IPS-18c (cell line): ENCODE measurements at regions not wholly inside any gene's neighbourhood (a gene's known extent, or its start where the extent isn't known, plus 50 kb on each side); places are given as distances from the start of the nearest gene placed in this dataset.

Experiments
- H3K4me3 ChIP-seq: 2 replicates; pipeline ENCODE4 v1.7.0; 2013; ENCODE audit warnings: low read depth, mild to moderate bottlenecking, low read length, moderate library complexity; ENCODE audit not compliant: insufficient read depth
- H3K9me3 ChIP-seq: one replicate; pipeline ENCODE4 v1.6.1; 2013; ENCODE audit warnings: mild to moderate bottlenecking, low read length, moderate library complexity; ENCODE audit not compliant: control insufficient read depth, insufficient read depth

DNA sequence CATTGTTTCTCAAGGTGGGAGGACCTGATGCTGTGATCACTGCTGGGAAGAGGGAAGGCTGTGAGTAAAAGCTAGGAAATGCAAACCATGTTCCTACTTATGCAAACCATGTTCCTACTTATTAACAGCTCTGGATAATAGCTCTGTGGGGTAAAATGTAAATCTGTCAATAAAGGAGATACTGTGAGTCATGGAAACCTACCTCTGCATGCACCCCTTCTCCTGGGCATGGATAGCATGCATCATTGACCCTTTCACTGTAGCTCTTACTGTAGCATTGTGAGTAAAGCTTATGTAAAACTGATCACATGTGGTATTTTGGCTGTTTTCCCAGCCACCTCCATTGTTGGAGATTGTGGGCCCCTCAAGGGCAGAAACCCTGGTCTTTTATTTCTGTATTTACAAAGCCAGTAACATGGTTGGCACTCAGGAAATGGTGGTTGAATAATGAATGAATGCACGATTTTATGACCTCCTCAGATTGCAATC, 253.7 kb downstream of the GRIN2B start:
- no peak overlapping the region for H3K4me3 ChIP-seq

DNA sequence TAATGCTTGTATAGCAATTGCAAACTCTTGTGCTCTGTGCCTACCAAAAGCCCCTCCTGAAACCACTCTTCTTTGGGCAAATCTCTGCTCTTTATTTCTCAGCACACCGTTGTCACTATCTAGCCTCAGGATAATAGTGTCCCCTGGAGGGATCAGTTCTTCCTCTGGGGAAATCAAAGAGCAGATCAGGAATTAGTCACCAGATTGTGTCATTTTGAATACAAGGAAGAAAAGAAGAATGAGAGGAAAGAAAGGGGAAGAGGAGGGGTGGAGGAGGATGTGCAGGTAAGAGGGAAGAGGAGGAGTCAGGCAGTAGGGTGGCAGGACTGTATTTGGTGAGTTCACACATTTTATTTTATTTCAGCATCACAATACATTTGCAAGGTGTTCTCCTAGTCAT, 256.4 kb downstream of the GRIN2B start:
- H3K9me3 ChIP-seq: no peaks in the 10 kb centered on the region
- H3K4me3 ChIP-seq: no peak overlapping the region

More for the DNA sequence above, 253.7 kb downstream of the GRIN2B start:
- no peaks in the 10 kb centered on the region for H3K9me3 ChIP-seq

DNA sequence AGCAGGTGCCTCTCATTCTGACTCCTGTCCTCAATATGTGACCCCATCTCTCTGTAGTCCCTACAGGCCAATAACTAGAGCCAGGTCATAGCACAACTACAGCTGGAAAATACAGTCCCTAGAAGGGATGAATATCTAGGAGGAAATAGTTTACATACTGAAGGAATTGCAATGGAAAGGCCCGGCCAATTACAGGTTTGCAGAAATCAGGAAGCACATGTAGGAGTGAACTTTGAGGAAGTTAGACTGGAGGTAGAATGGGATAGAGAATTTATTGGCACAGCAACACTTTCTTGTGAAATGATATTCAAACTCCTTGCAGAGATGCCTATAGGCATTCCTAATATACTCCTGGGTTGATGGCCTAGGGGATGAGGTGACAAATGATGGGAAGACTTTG, 257.3 kb downstream of the GRIN2B start:
- Histone ChIP-seq H3K9me3 (no peaks in the 10 kb centered on the region), H3K4me3 (no peak overlapping the region)

GRCh38 chr12:13719986-13720385, 261.4 kb downstream of the GRIN2B start:
- no peak overlapping the region for H3K4me3 ChIP-seq
- no peaks in the 10 kb centered on the region for H3K9me3 ChIP-seq

DNA sequence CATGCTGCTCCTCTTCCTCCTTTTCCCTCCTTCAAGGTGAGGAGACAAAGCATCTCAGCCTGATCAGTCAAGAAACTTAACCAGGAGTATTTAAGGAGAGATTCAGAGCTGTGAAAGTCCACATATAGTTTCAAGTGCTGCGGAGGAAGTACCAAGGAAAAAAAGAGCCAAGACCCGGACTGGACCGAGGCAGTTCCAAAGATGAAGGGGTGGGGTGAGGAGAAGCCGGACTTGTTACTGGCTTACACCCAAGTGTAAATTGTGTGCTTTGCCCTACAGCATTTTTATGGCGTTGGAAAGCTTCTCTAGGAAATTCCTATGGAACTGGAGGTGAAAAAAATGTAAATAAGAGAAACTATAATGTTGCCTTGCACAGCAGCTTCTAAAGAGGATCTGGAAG, 263.1 kb downstream of the GRIN2B start:
- no peaks in the 10 kb centered on the region for H3K9me3 ChIP-seq
- no peak overlapping the region for H3K4me3 ChIP-seq

DNA sequence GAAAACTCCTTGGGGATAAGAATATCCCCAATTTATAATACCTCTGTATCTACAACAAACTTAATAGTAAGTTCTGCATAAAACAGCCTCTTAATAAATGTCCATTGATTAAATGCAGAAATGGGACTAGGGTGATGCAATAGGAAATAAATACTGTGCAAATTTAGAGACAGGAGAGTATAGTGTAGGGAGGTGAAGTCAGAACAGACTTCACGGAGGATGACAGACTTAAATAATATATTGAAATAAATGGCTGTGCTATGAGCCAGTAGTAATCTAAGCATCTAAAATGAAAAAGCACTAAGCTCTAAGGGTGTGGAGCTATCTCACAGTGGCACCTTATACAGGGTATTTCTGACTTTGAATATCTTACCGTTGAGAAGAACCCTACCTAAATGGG, 265.3 kb downstream of the GRIN2B start:
- H3K4me3 ChIP-seq: no peak overlapping the region
- no peaks in the 10 kb centered on the region for H3K9me3 ChIP-seq

GRCh38 chr12:13713556-13714410, 267.6 kb downstream of the GRIN2B start:
- no peak overlapping the region for H3K4me3 ChIP-seq
- no peaks in the 10 kb centered on the region for H3K9me3 ChIP-seq

GRCh38 chr12:13707829-13708228, 273.6 kb downstream of the GRIN2B start:
- H3K9me3 ChIP-seq: no peaks in the 10 kb centered on the region
- H3K4me3 ChIP-seq: no peak overlapping the region

DNA sequence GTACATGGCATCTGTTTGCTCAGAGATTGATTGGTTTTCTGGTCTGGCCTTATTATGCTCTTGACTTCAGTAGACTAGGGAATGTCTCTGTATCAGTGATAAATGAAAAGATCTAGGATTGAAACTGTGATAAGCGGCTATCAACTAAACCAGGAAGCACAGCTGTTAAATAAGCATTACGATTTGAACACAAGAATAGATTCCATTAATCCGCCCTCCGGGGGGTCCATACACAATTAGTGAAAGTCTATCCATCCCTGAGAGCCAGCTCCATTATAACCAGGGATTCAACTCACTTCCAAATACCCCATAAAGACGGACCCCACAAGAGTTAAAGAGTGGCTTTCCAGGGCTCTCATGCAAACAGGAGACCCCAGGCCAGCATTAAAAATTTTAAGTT, 279.0 kb downstream of the GRIN2B start:
- no peaks in the 10 kb centered on the region for H3K9me3 ChIP-seq
- no peak overlapping the region for H3K4me3 ChIP-seq

DNA sequence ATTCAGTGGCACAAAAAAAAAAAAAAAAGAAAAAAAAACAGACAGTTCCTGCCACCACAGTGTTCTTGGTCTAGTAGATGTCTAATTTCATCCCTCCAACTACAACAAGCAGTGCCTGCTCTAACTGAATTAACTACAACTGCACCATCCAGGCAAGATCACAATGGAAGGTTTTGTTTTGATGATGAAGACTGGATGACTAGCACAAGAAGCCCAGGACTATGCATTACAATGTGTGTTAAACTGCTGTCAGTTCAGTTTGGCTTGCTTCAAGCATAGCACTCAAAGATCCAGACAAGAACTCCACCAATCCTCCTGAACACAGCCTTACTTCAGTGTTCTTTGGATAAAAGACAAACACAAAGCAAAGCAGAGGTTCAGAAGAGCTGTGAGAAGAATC, 279.9 kb downstream of the GRIN2B start:
- no peaks in the 10 kb centered on the region for H3K9me3 ChIP-seq
- no peak overlapping the region for H3K4me3 ChIP-seq

- no peaks in the 10 kb centered on the region for H3K9me3 ChIP-seq
- no peak overlapping the region for H3K4me3 ChIP-seq
Observed at GRCh38 chr12:13697973-13698372, 283.4 kb downstream of the GRIN2B start.

DNA sequence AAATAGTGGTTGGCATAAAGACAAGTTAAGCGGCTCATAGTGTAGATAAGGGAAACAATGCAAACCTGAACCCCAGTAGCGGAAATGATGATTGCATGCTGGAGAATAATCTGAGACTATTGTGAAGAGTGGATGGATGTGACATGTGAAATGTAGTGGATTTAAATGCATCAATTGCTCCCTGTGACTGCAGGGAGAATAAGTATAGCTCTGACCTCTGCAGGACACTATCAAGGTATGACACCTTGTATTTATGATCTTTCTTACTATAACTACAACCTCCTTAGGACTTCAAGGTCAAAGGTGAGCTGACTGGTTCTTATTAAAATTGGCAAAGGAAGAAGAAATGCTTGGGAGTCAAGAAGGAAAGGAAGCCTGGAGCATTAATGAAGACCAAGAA, 285.6 kb downstream of the GRIN2B start:
- H3K4me3 ChIP-seq: no peak overlapping the region

DNA sequence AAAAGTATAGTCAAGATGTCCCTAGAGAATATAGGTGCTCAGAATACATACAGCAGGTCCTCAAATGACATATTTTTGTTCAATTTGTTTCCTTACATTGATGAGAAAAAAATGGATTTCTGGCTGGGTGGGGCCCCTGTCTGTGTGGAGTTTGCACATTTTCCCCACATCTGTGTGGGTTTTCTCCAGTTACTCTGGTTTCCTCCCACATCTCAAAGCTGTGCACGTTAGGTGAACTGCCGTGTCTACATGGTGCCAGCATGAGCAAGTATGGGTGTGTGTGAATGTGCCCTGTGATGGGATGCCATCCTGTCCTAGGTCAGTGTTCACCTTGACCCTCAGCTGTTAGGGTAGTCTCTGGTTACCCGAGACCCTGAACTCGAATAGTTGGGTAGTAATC, 289.1 kb downstream of the GRIN2B start:
- Histone ChIP-seq H3K9me3 (no peaks in the 10 kb centered on the region), H3K4me3 (no peak overlapping the region)

More for the DNA sequence above, 285.6 kb downstream of the GRIN2B start:
- no peaks in the 10 kb centered on the region for H3K9me3 ChIP-seq

DNA sequence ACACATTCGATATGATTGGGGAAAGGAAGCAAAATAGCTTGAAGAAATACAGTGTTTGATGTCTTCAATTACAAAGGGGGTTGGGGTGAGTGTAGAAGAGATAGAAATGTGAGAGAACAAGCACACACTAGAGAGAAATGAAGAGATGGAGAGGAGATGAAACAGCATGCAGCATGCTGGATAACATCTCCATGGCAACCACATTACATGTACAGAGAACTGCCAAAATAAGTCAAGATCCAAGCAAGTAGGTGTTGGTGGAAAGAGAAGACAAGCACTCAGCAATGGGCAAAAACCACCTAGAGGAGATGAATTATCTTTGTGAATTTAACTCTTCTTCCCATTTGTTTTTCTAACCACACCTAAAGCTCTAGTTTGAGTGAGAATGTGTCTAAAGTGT, 289.8 kb downstream of the GRIN2B start:
- Histone ChIP-seq H3K4me3 (no peak overlapping the region), H3K9me3 (no peaks in the 10 kb centered on the region)

DNA sequence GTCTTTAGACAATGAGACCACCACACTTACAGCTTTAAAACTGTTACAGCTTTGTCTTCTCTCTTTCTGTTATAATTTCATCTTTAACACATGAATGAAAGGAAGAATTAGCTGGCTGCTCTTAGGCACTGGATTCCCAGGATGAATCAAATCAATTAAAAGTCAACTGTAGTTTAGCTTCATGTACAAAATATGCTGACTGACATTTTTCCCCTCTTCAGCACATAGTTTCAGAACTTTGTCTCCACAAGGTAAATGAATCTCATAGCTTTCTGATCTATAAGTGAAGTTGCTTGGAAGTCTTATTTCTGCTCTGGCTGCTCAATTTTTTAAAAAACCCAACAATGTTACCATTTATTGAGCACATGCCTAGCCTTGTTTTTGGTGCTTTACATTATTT, 293.8 kb downstream of the GRIN2B start:
- Histone ChIP-seq H3K9me3 (no peaks in the 10 kb centered on the region), H3K4me3 (no peak overlapping the region)

- Histone ChIP-seq H3K9me3 (no peaks in the 10 kb centered on the region), H3K4me3 (no peak overlapping the region)
Observed at GRCh38 chr12:13686260-13686659, 295.1 kb downstream of the GRIN2B start.

DNA sequence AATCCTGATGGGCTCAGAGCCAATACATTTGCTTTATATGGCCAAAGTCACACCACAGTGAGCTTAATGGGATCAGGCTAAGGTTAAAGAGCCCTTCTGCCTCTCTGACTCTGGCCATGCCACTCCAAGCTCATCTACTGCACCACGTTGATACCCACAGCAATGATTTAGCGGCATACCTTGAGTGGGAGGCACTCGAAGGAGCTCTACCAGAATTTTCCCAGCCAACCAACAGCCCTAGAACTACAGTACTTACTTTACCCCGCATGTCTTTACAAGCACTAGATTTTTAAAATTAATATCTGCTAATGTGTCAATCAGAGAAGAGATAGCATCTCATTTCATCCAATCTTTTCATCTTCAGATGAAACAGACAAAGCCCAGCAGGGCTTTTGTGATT, 300.5 kb downstream of the GRIN2B start:
- H3K9me3 ChIP-seq: no peaks in the 10 kb centered on the region
- no peak overlapping the region for H3K4me3 ChIP-seq

DNA sequence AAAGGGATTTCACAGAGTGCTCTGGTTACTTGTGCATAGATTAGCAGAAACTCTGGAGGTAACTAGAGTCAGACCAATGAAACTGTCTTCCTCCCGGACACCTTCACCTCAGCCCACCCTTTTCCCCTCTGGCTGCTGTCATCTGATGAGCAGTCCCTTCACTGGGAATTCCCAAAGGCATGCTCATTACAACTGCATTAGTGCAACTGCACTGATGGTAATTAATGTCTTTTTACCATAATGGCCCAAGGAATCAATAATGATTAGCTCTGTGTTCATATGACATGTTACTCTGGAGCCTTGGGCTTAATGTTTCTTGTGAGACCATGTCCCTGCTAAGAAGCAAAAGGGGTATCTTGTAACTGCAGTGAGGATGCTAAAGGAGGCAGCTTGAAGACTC, 304.5 kb downstream of the GRIN2B start:
- Histone ChIP-seq H3K9me3 (no peaks in the 10 kb centered on the region), H3K4me3 (no peak overlapping the region)
